Suprapubic skin (tissue), 3 donors: ENCODE measurements at regions not wholly inside any gene's neighbourhood (a gene's known extent, or its start where the extent isn't known, plus 50 kb on each side); places are given as distances from the start of the nearest gene placed in this dataset.

Experiments used
- CTCF ChIP-seq, 2 donors: fragments of 200-600 bp in 1 of 2; fragments of 450-650 bp in 1 of 2; sonication (generic) in 1 of 2; IDR thresholded peaks; one replicate each; pipeline ENCODE4 v1.5.1; 2016 to 2019; ENCODE audit warnings: antibody characterized with exemption in 2 of 2, mild to moderate bottlenecking in 1 of 2, moderate library complexity in 1 of 2
- POLR2AphosphoS5 ChIP-seq, 3 donors: sonication (generic); formaldehyde crosslinking; IDR thresholded peaks; one replicate each; pipeline ENCODE4 v1.6.1; 2017; ENCODE audit warnings: antibody characterized with exemption in 3 of 3

DNA sequence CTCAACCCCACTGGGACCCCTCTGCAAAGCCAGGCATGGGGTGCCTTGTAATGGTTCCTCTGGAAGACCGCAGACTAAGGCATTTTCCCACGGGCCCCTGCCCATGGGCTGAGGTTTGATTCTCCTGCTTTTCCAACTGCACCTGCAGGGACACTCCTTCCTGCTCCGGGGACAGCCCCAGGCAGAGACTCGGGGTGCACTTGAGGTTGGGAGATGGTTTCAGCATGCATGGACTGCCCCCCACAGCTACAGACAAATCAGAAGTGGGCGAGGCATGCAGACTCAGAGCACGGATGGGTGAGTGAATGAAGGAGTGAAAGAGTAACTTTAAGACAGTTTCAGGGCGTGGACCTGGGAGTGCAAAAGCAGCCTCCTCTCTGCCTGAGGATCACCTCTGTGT, 87.9 kb upstream of the RPL38 start:
- TF ChIP-seq CTCF (IDR thresholded peaks at IDR 0.05) (no peak), POLR2AphosphoS5 (IDR thresholded peaks at IDR 0.05) (no peak)
